Thyroid gland (tissue), 4 donors: ENCODE measurements at regions not wholly inside any gene's neighbourhood (a gene's known extent, or its start where the extent isn't known, plus 50 kb on each side); places are given as distances from the start of the nearest gene placed in this dataset.

Experiments
- POLR2A ChIP-seq, 2 donors: fragments of 450-650 bp; IDR thresholded peaks; one replicate each; pipeline ENCODE4 v1.6.1; 2017; ENCODE audit warnings: antibody characterized with exemption in 2 of 2, mild to moderate bottlenecking in 2 of 2, moderate library complexity in 1 of 2
- TF ChIP-seq, protein P1 (sequence below), 6 experiments: fragments of 200-600 bp in 3 of 6; fragments of 450-650 bp in 3 of 6; sonication (generic) in 3 of 6; IDR thresholded peaks; one replicate each; pipeline ENCODE4 v1.5.1; 2016 to 2019; ENCODE audit warnings: antibody characterized with exemption in 6 of 6, mild to moderate bottlenecking in 2 of 6, inconsistent platforms in 1 of 6, moderate library complexity in 1 of 6

DNA sequence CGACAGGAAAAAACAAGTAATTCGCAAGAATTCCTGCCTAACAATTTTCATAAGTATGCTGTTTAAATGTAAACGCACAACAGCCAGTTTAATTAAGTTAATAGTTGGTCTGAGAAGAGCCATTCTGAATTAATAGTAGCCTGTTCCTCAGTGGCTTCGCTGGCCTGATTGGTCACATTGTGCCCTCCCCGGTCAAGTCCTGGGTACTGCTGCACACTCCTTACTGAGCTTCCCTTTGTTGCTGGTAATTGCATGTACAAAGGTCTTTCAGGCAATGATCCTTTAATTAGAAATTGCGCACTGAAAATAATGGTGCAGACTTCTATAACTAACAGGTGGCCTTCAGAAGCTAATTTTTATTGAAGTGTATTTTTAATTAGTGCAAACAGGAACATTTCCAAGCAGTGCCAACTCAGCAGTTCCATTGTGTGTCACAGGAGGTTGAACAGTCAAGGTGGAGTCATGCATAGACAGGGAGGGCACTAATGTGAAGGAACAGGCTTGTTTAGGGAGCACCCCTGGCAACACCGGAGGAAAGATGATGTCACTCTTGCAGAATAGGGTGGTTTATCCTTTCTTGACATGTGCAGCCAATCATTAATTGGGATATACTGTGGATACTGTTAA, 92.6 kb upstream of the SLC22A23 start:
- TF ChIP-seq, protein P1, sequence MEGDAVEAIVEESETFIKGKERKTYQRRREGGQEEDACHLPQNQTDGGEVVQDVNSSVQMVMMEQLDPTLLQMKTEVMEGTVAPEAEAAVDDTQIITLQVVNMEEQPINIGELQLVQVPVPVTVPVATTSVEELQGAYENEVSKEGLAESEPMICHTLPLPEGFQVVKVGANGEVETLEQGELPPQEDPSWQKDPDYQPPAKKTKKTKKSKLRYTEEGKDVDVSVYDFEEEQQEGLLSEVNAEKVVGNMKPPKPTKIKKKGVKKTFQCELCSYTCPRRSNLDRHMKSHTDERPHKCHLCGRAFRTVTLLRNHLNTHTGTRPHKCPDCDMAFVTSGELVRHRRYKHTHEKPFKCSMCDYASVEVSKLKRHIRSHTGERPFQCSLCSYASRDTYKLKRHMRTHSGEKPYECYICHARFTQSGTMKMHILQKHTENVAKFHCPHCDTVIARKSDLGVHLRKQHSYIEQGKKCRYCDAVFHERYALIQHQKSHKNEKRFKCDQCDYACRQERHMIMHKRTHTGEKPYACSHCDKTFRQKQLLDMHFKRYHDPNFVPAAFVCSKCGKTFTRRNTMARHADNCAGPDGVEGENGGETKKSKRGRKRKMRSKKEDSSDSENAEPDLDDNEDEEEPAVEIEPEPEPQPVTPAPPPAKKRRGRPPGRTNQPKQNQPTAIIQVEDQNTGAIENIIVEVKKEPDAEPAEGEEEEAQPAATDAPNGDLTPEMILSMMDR (IDR thresholded peaks at IDR 0.05): no peak
- no peak for TF ChIP-seq POLR2A (IDR thresholded peaks at IDR 0.05)
